GM10248 (cell line): ENCODE measurements at regions not wholly inside any gene's neighbourhood (a gene's known extent, or its start where the extent isn't known, plus 50 kb on each side); places are given as distances from the start of the nearest gene placed in this dataset.

Experiments used
- CTCF ChIA-PET: fragments of 300-600 bp; sonication (Branson Sonifier 250); formaldehyde crosslinking; extraction: SDS; loops from one replicate; lab custom pipeline; 2021; ENCODE audit warnings: antibody characterized with exemption; lab: Yijun Ruan, JAX
- POLR2A ChIA-PET: fragments of 350-650 bp; sonication (Branson Sonifier 250); formaldehyde crosslinking; extraction: SDS; loops from one replicate; lab custom pipeline; 2020; ENCODE audit warnings: antibody characterized with exemption; lab: Yijun Ruan, JAX
- DNase-seq: peaks from one replicate; pipeline ENCODE4 v3.0.0; 2012; ENCODE audit errors: extremely low spot score
- TF ChIP-seq, protein P1 (sequence below): IDR thresholded peaks from 2 replicates; pipeline ENCODE4 v1.5.1; 2012; ENCODE audit warnings: mild to moderate bottlenecking, low read depth; ENCODE audit errors: extremely low read depth, missing control alignments, control extremely low read depth

DNA sequence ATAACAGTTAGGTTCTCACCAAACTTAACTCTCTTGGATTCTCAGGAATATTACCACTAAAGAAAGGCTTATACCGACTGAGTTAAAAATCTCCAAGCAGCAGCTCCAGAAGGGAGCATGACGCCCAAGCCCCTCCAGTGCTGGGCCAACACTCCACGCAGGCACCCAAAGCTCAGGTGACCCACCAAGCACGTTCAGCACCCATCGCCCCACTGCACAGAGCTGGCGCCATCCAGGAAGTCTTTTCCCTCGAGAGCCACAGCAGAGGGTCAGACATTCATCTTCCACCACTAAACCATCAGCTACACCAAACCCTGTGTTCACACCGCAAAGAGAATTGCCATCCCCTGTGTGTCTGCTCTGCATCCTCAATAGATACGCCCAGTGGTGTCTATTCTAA, 65.7 kb downstream of the SOX1 start:
- POLR2A ChIA-PET = no interaction called here
- DNase-seq = no peak
- TF ChIP-seq, protein P1, sequence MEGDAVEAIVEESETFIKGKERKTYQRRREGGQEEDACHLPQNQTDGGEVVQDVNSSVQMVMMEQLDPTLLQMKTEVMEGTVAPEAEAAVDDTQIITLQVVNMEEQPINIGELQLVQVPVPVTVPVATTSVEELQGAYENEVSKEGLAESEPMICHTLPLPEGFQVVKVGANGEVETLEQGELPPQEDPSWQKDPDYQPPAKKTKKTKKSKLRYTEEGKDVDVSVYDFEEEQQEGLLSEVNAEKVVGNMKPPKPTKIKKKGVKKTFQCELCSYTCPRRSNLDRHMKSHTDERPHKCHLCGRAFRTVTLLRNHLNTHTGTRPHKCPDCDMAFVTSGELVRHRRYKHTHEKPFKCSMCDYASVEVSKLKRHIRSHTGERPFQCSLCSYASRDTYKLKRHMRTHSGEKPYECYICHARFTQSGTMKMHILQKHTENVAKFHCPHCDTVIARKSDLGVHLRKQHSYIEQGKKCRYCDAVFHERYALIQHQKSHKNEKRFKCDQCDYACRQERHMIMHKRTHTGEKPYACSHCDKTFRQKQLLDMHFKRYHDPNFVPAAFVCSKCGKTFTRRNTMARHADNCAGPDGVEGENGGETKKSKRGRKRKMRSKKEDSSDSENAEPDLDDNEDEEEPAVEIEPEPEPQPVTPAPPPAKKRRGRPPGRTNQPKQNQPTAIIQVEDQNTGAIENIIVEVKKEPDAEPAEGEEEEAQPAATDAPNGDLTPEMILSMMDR = no peak
- CTCF ChIA-PET = no interaction called here

- no peak for DNase-seq
- POLR2A ChIA-PET = no interaction called here
- TF ChIP-seq, protein P1 = no peak
- CTCF ChIA-PET = no interaction called here
These were observed 66.8 kb downstream of the SOX1 start for GRCh38 chr13:112133499-112134390.

- DNase-seq = no peak
- TF ChIP-seq, protein P1 = no peak
- POLR2A ChIA-PET = no interaction called here
These were observed 67.6 kb downstream of the SOX1 start for GRCh38 chr13:112134391-112135075.

GRCh38 chr13:112136095-112136494, 69.1 kb downstream of the SOX1 start:
- POLR2A ChIA-PET = no interaction called here
- DNase-seq = no peak
- TF ChIP-seq, protein P1 = no peak
- CTCF ChIA-PET = no interaction called here

More at GRCh38 chr13:112134391-112135075, 67.6 kb downstream of the SOX1 start:
- CTCF ChIA-PET = no interaction called here

GRCh38 chr13:112137144-112137543, 70.2 kb downstream of the SOX1 start:
- TF ChIP-seq, protein P1 = no peak
- ChIA-PET CTCF (no interaction called here), POLR2A (no interaction called here)
- no peak for DNase-seq

- ChIA-PET CTCF (interaction anchor here (1.2 kb wide), 1 partner anchor 16 kb away, joined by 3 read pairs; no protein-coding TSS in a partner anchor), POLR2A (no interaction called here)
These were observed 73.4 kb downstream of the SOX1 start for GRCh38 chr13:112140366-112140765.

More at GRCh38 chr13:112140366-112140765, 73.4 kb downstream of the SOX1 start:
- TF ChIP-seq, protein P1 = no peak
- DNase-seq = no peak
